ENCODE measurements at regions not wholly inside any gene's neighbourhood (a gene's known extent, or its start where the extent isn't known, plus 50 kb on each side); places are given as distances from the start of the nearest gene placed in this dataset.

GRCh38 chr15:31255176-31255510 is 71.5 kb upstream of the KLF13 start (continued):
- TF ChIP-seq ARID4B (CRISPR knock-in tag; IDR thresholded peaks at IDR 0.05; ENCODE audit: borderline replicate concordance) (no peak), ZNF425 (CRISPR knock-in tag; conservative IDR thresholded peaks at IDR 0.05) (no peak), CREM (CRISPR knock-in tag; IDR thresholded peaks at IDR 0.05) (no peak), SOX15 (CRISPR knock-in tag; IDR thresholded peaks at IDR 0.05) (no peak), IRF2 (CRISPR knock-in tag; IDR thresholded peaks at IDR 0.05; ENCODE audit: borderline replicate concordance, low read depth) (no peak), JUN (CRISPR knock-in tag; IDR thresholded peaks at IDR 0.05) (no peak), KAT7 (CRISPR knock-in tag; IDR thresholded peaks at IDR 0.05; ENCODE audit: borderline replicate concordance) (no peak), NFE2L1 (CRISPR knock-in tag; IDR thresholded peaks at IDR 0.05) (no peak), ZNF396 (CRISPR knock-in tag; IDR thresholded peaks at IDR 0.05; ENCODE audit: borderline replicate concordance) (no peak), NR2C2 (CRISPR knock-in tag; IDR thresholded peaks at IDR 0.05) (no peak)

GRCh38 chr15:31255732-31256377 is 70.8 kb upstream of the KLF13 start:
- Mint-ChIP-seq H3K27ac (no peak overlapping the region), H3K36me3 (no peaks in the 10 kb centered on the region), H3K27me3 (ENCODE audit: low read depth) (no peaks in the 10 kb centered on the region), H3K9me3 (peaks cover 8% of the 10 kb centered on the region), H3K4me3 (no peak overlapping the region), H3K4me1 (no peaks in the 10 kb centered on the region)
- ATAC-seq (no peak), DNase-seq (ENCODE audit: low spot score) (no peak)
- ChIA-PET POLR2A (no interaction called here), CTCF (no interaction called here)
- no peak for TF ChIP-seq ERG (CRISPR knock-in tag; IDR thresholded peaks at IDR 0.05)
- no peak for TF ChIP-seq CDX4 (CRISPR knock-in tag; IDR thresholded peaks at IDR 0.05; ENCODE audit: borderline replicate concordance)
- TF ChIP-seq FOXJ3 (CRISPR knock-in tag; IDR thresholded peaks at IDR 0.05; ENCODE audit: borderline replicate concordance), result no peak
- TF ChIP-seq ATF6 (CRISPR knock-in tag; IDR thresholded peaks at IDR 0.05), result no peak
- no peak for TF ChIP-seq ESRRA (CRISPR knock-in tag; IDR thresholded peaks at IDR 0.05; ENCODE audit: borderline replicate concordance)
- TF ChIP-seq NFE2L1 (CRISPR knock-in tag; IDR thresholded peaks at IDR 0.05), result no peak
- TF ChIP-seq GTF2I (CRISPR knock-in tag; conservative IDR thresholded peaks at IDR 0.05), result no peak
- TF ChIP-seq ZNF423 (CRISPR knock-in tag; IDR thresholded peaks at IDR 0.05), result no peak
- no peak for TF ChIP-seq GABPB1 (CRISPR knock-in tag; IDR thresholded peaks at IDR 0.05)
- TF ChIP-seq IRF2 (CRISPR knock-in tag; IDR thresholded peaks at IDR 0.05; ENCODE audit: borderline replicate concordance, low read depth), result no peak
- no peak for TF ChIP-seq ZBTB43 (CRISPR knock-in tag; IDR thresholded peaks at IDR 0.05)
- no peak for TF ChIP-seq AR (CRISPR knock-in tag; IDR thresholded peaks at IDR 0.05)
- TF ChIP-seq ZNF138 (CRISPR knock-in tag; conservative IDR thresholded peaks at IDR 0.05), result no peak

Data from WTC11 (cell line).